Mesothelial cell of epicardium (in vitro differentiated cells): ENCODE measurements at regions not wholly inside any gene's neighbourhood (a gene's known extent, or its start where the extent isn't known, plus 50 kb on each side); places are given as distances from the start of the nearest gene placed in this dataset.

ENCODE experiments used
- DNase-seq, 2 experiments: peaks; one replicate each; pipeline ENCODE4 v3.0.0; 2021; ENCODE audit warnings: low spot score in 2 of 2; ENCODE audit not compliant: unreplicated experiment in 2 of 2
- H3K27ac Mint-ChIP-seq: 2 replicates; pipeline ENCODE4 v1.8.0; 2021; ENCODE audit warnings: mixed read lengths
- H3K27me3 Mint-ChIP-seq: 2 replicates; pipeline ENCODE4 v1.8.0; 2021; ENCODE audit warnings: low read depth, mixed read lengths
- H3K36me3 Mint-ChIP-seq: 2 replicates; pipeline ENCODE4 v1.8.0; 2021; ENCODE audit warnings: mixed read lengths
- H3K4me1 Mint-ChIP-seq: 2 replicates; pipeline ENCODE4 v1.8.0; 2021; ENCODE audit warnings: mixed read lengths
- H3K4me3 Mint-ChIP-seq: 2 replicates; pipeline ENCODE4 v1.8.0; 2021; ENCODE audit warnings: mild to moderate bottlenecking, moderate library complexity, mixed read lengths
- H3K9me3 Mint-ChIP-seq: 2 replicates; pipeline ENCODE4 v1.8.0; 2021; ENCODE audit warnings: mixed read lengths
- CTCF ChIP-seq: fragments of 200-600 bp; sonication (generic); IDR thresholded peaks from one replicate; pipeline ENCODE4 v1.5.0; 2021; ENCODE audit warnings: antibody characterized with exemption; ENCODE audit not compliant: unreplicated experiment

- peaks cover 28% of the 10 kb centered on the region for H3K36me3 Mint-ChIP-seq
- no peaks in the 10 kb centered on the region for H3K27me3 Mint-ChIP-seq
- peaks cover 5% of the 10 kb centered on the region for H3K4me1 Mint-ChIP-seq
- H3K9me3 Mint-ChIP-seq = peaks cover 50% of the 10 kb centered on the region
- TF ChIP-seq CTCF = no peak
- H3K4me3 Mint-ChIP-seq = no peak overlapping the region
- no peak overlapping the region for H3K27ac Mint-ChIP-seq
- no peak for DNase-seq
Observed at GRCh38 chr11:28525636-28526405, 417.6 kb downstream of the METTL15 start.

GRCh38 chr11:28524098-28524497 is 415.9 kb downstream of the METTL15 start:
- no peak for TF ChIP-seq CTCF
- DNase-seq = no peak
- Mint-ChIP-seq H3K27ac (no peak overlapping the region), H3K4me3 (no peak overlapping the region), H3K36me3 (peaks cover 28% of the 10 kb centered on the region), H3K27me3 (no peaks in the 10 kb centered on the region), H3K9me3 (peaks cover 45% of the 10 kb centered on the region), H3K4me1 (peaks cover 18% of the 10 kb centered on the region)

- no peak for DNase-seq
- TF ChIP-seq CTCF = no peak
- Mint-ChIP-seq H3K27me3 (no peaks in the 10 kb centered on the region), H3K27ac (peak overlapping the region; percentile 81), H3K4me3 (no peak overlapping the region), H3K9me3 (peaks cover 34% of the 10 kb centered on the region), H3K36me3 (peaks cover 20% of the 10 kb centered on the region), H3K4me1 (peaks cover 27% of the 10 kb centered on the region)
Observed at GRCh38 chr11:28521075-28521474, 412.9 kb downstream of the METTL15 start.

DNA sequence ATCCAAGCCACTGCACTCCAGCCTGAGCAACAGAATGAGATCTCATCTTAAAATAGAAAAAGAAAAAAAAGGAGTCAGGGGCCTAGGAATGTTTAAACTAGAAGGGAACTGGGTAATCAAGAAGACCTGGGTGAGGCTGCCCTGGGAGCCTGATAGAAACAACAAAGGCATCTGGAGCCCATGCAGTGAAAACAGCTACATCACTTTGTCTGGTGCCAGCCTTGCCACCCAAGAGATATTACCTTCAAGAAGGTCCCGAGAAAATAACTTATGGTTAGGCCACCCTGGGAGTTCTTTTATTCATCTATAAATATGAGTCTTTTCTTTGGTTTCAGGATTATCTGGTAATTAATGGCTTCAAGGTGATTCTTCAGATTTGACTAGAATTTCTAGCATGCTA is 412.1 kb downstream of the METTL15 start:
- Mint-ChIP-seq H3K27ac (peak overlapping the region; percentile 74), H3K4me1 (peaks cover 27% of the 10 kb centered on the region), H3K9me3 (peaks cover 33% of the 10 kb centered on the region), H3K36me3 (peaks cover 18% of the 10 kb centered on the region), H3K4me3 (no peak overlapping the region), H3K27me3 (no peaks in the 10 kb centered on the region)
- no peak for TF ChIP-seq CTCF
- no peak for DNase-seq

DNA sequence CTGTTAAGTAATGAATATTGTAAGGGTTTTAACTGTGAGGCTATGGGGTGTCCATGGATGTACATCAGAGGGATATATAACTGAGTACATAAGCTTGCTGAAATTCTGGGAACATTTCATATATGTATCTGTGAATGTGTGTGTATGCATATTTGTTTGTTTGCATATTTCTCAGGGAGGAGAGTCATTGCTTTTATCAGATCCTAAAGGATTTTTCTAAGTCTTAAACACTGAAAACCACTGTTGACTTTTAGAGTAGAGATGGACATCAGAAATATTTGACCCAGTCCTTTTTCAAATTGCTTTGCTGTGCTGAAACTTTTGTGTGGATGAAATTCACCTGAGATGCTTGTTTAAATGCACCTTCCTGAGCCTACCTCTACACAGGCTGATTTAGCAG is 410.6 kb downstream of the METTL15 start:
- no peak overlapping the region for H3K4me3 Mint-ChIP-seq
- no peak for DNase-seq
- peaks cover 27% of the 10 kb centered on the region for H3K4me1 Mint-ChIP-seq
- no peak overlapping the region for H3K27ac Mint-ChIP-seq
- peaks cover 25% of the 10 kb centered on the region for H3K9me3 Mint-ChIP-seq
- no peak for TF ChIP-seq CTCF
- peaks cover 3% of the 10 kb centered on the region for H3K36me3 Mint-ChIP-seq
- H3K27me3 Mint-ChIP-seq = no peaks in the 10 kb centered on the region

DNA sequence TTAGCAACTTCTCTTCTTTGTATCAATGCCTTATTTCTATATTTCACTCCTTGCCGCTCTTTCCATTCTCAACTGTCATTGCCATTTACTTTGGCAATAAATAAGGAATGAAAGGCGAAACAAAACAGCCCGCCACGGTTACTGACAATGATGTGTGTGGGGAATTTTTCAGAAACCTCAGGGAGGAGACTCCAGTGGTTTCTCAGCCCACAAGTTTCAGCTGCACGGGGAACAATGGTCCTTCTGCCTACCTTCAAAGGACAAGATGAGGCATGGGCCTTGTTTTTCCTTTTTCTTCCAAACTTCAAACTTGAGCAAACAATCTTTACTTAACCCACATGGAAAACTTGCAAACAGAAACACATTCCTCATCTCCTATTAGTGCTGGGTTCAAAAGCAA is 409.4 kb downstream of the METTL15 start:
- Mint-ChIP-seq H3K27ac (no peak overlapping the region), H3K4me1 (peaks cover 27% of the 10 kb centered on the region)
- no peak for DNase-seq

More for the DNA sequence above, 409.4 kb downstream of the METTL15 start:
- Mint-ChIP-seq H3K9me3 (peaks cover 30% of the 10 kb centered on the region), H3K27me3 (no peaks in the 10 kb centered on the region), H3K36me3 (peaks cover 5% of the 10 kb centered on the region), H3K4me3 (no peak overlapping the region)
- TF ChIP-seq CTCF = no peak
